Colonic mucosa (tissue), 4 donors: ENCODE measurements at regions not wholly inside any gene's neighbourhood (a gene's known extent, or its start where the extent isn't known, plus 50 kb on each side); places are given as distances from the start of the nearest gene placed in this dataset.

Experiments used
- DNase-seq: peaks from one replicate; pipeline ENCODE4 v3.0.0-alpha.2; 2020
- H3K27ac ChIP-seq: fragments of 200-600 bp; one replicate; pipeline ENCODE4 v1.8.0; 2021
- H3K27me3 ChIP-seq: fragments of 200-600 bp; one replicate; pipeline ENCODE4 v1.8.0; 2021
- H3K36me3 ChIP-seq: fragments of 200-600 bp; one replicate; pipeline ENCODE4 v1.8.0; 2021
- H3K4me1 ChIP-seq: fragments of 200-600 bp; one replicate; pipeline ENCODE4 v1.8.0; 2021; ENCODE audit warnings: mild to moderate bottlenecking
- H3K4me3 ChIP-seq: fragments of 200-600 bp; one replicate; pipeline ENCODE4 v1.8.0; 2021
- H3K9ac ChIP-seq, 2 donors: one replicate each; pipeline ENCODE4 v1.7.0; 2013; ENCODE audit warnings: control low read depth in 2 of 2, low read depth in 2 of 2, low read length in 2 of 2
- H3K9me3 ChIP-seq: fragments of 200-600 bp; one replicate; pipeline ENCODE4 v1.8.0; 2021
- CTCF ChIP-seq: fragments of 200-600 bp; IDR thresholded peaks from one replicate; pipeline ENCODE4 v1.8.0; 2022; ENCODE audit warnings: antibody characterized with exemption, mild to moderate bottlenecking
- intact Hi-C: fragments of 100-400 bp; cut with DNase I; formaldehyde crosslinking; loops from one replicate; pipeline ENCODE4 v1.14.1; 2022
- donor health status: healthy.
- donor health status: DM: no; HTN: no; CAD: no.
- donor health status: DM: no; HTN: no; CAD: no.

GRCh38 chr13:89660752-89661151 is 1686.7 kb upstream of the MIR17HG start:
- intact Hi-C loops: no loop called here
- DNase-seq: no peak
- no peak overlapping the region for H3K27ac ChIP-seq

GRCh38 chr13:89673789-89674311 is 1673.6 kb upstream of the MIR17HG start:
- Histone ChIP-seq H3K36me3 (no peaks in the 10 kb centered on the region), H3K27ac (no peak overlapping the region), H3K4me1 (no peaks in the 10 kb centered on the region), H3K9me3 (no peaks in the 10 kb centered on the region), H3K27me3 (no peaks in the 10 kb centered on the region), H3K4me3 (no peak overlapping the region), H3K9ac (no peak overlapping the region)
- intact Hi-C loops: no loop called here
- DNase-seq: no peak
- no peak for TF ChIP-seq CTCF

More at GRCh38 chr13:89660752-89661151, 1686.7 kb upstream of the MIR17HG start:
- Histone ChIP-seq H3K4me3 (no peak overlapping the region), H3K36me3 (no peaks in the 10 kb centered on the region), H3K4me1 (no peaks in the 10 kb centered on the region), H3K9me3 (no peaks in the 10 kb centered on the region), H3K27me3 (no peaks in the 10 kb centered on the region), H3K9ac (no peak overlapping the region)
- no peak for TF ChIP-seq CTCF

GRCh38 chr13:89678466-89679121 is 1668.9 kb upstream of the MIR17HG start:
- DNase-seq: no peak
- Histone ChIP-seq H3K36me3 (no peaks in the 10 kb centered on the region), H3K27me3 (no peaks in the 10 kb centered on the region), H3K9ac (no peak overlapping the region), H3K27ac (no peak overlapping the region), H3K4me1 (no peaks in the 10 kb centered on the region), H3K4me3 (no peak overlapping the region), H3K9me3 (no peaks in the 10 kb centered on the region)
- intact Hi-C loops: no loop called here
- no peak for TF ChIP-seq CTCF

GRCh38 chr13:89684896-89685295 is 1662.6 kb upstream of the MIR17HG start:
- H3K9me3 ChIP-seq: no peaks in the 10 kb centered on the region
- no peaks in the 10 kb centered on the region for H3K4me1 ChIP-seq
- no peak overlapping the region for H3K27ac ChIP-seq
- TF ChIP-seq CTCF: no peak
- no peak overlapping the region for H3K4me3 ChIP-seq
- no peaks in the 10 kb centered on the region for H3K27me3 ChIP-seq
- intact Hi-C loops: no loop called here
- DNase-seq: no peak
- H3K36me3 ChIP-seq: no peaks in the 10 kb centered on the region
- H3K9ac ChIP-seq: no peak overlapping the region

- intact Hi-C loops: no loop called here
- H3K9me3 ChIP-seq: no peaks in the 10 kb centered on the region
- no peaks in the 10 kb centered on the region for H3K36me3 ChIP-seq
- H3K9ac ChIP-seq: no peak overlapping the region
- H3K27me3 ChIP-seq: no peaks in the 10 kb centered on the region
- no peak overlapping the region for H3K27ac ChIP-seq
- no peak for TF ChIP-seq CTCF
- H3K4me1 ChIP-seq: no peaks in the 10 kb centered on the region
- H3K4me3 ChIP-seq: no peak overlapping the region
- no peak for DNase-seq
Observed at GRCh38 chr13:89686171-89686570, 1661.3 kb upstream of the MIR17HG start.
